Breast epithelium (tissue), 4 donors: ENCODE measurements at regions not wholly inside any gene's neighbourhood (a gene's known extent, or its start where the extent isn't known, plus 50 kb on each side); places are given as distances from the start of the nearest gene placed in this dataset.

ENCODE experiments used
- DNase-seq, 2 donors: peaks; one replicate each; pipeline ENCODE4 v3.0.0-alpha.2; 2019; ENCODE audit warnings: low spot score in 2 of 2
- H3K27ac ChIP-seq, 2 donors: fragments of 200-600 bp; sonication (generic) in 1 of 2; one replicate each; pipeline ENCODE4 v1.5.1; 2016 to 2019; ENCODE audit warnings: mild to moderate bottlenecking in 1 of 2
- H3K27me3 ChIP-seq, 2 donors: fragments of 200-600 bp; sonication (generic) in 1 of 2; one replicate each; pipeline versions ENCODE4 v1.5.1 to v1.6.0; 2017 to 2019; ENCODE audit warnings: control low read depth in 1 of 2, mild to moderate bottlenecking in 1 of 2
- H3K36me3 ChIP-seq: fragments of 200-600 bp; one replicate; pipeline ENCODE4 v1.5.1; 2019
- H3K4me1 ChIP-seq, 2 donors: fragments of 200-600 bp; sonication (generic); one replicate each; pipeline ENCODE4 v1.5.1; 2016 to 2019; ENCODE audit warnings: control low read depth in 1 of 2
- H3K4me3 ChIP-seq, 3 donors: fragments of 200-600 bp; sonication (generic); 1 replicate in 2 of 3; 2 replicates in 1 of 3; pipeline ENCODE4 v1.5.1; 2016 to 2019; ENCODE audit warnings: mild to moderate bottlenecking in 3 of 3, moderate library complexity in 2 of 3
- H3K9me3 ChIP-seq, 2 donors: fragments of 200-600 bp; sonication (generic) in 1 of 2; one replicate each; pipeline ENCODE4 v1.5.1; 2016 to 2019; ENCODE audit warnings: control low read depth in 1 of 2
- CTCF ChIP-seq, 3 donors: fragments of 450-650 bp; IDR thresholded peaks; one replicate each; pipeline ENCODE4 v1.5.1; 2016 to 2017; ENCODE audit warnings: antibody characterized with exemption in 3 of 3, mild to moderate bottlenecking in 3 of 3, moderate library complexity in 3 of 3
- POLR2A ChIP-seq: fragments of 450-650 bp; IDR thresholded peaks from one replicate; pipeline ENCODE4 v1.6.1; 2016; ENCODE audit warnings: antibody characterized with exemption, mild to moderate bottlenecking, moderate library complexity
- POLR2AphosphoS5 ChIP-seq, 3 donors: sonication (generic); formaldehyde crosslinking; IDR thresholded peaks; one replicate each; pipeline ENCODE4 v1.6.1; 2017; ENCODE audit warnings: antibody characterized with exemption in 3 of 3
- intact Hi-C: fragments of 100-400 bp; cut with DNase I; formaldehyde crosslinking; loops from one replicate; pipeline ENCODE4 v1.15.1; 2023; ENCODE audit warnings: low total_unique reads

- intact Hi-C loops = no loop called here
- Histone ChIP-seq H3K27me3 (no peaks in the 10 kb centered on the region), H3K4me1 (no peaks in the 10 kb centered on the region), H3K4me3 (no peak overlapping the region), H3K9me3 (peaks cover 10 to 14% of the 10 kb centered on the region in 2 donors), H3K27ac (no peak overlapping the region), H3K36me3 (no peaks in the 10 kb centered on the region)
- no peak for DNase-seq
- TF ChIP-seq POLR2AphosphoS5 (IDR thresholded peaks at IDR 0.05) (no peak), POLR2A (no peak), CTCF (IDR thresholded peaks at IDR 0.05) (no peak)
Observed at GRCh38 chr2:7527165-7527722, 610.0 kb downstream of the RNF144A start.

- H3K4me1 ChIP-seq = no peaks in the 10 kb centered on the region
- no peak for DNase-seq
- TF ChIP-seq POLR2A = no peak
- no peak for TF ChIP-seq CTCF (IDR thresholded peaks at IDR 0.05)
- TF ChIP-seq POLR2AphosphoS5 (IDR thresholded peaks at IDR 0.05) = no peak
- no peak overlapping the region for H3K4me3 ChIP-seq
- peaks cover 10 to 14% of the 10 kb centered on the region in 2 donors for H3K9me3 ChIP-seq
- H3K27ac ChIP-seq = no peak overlapping the region
- no peaks in the 10 kb centered on the region for H3K27me3 ChIP-seq
- intact Hi-C loops = no loop called here
- no peaks in the 10 kb centered on the region for H3K36me3 ChIP-seq
Observed at GRCh38 chr2:7530001-7530400, 612.8 kb downstream of the RNF144A start.

- no peaks in the 10 kb centered on the region for H3K9me3 ChIP-seq
- intact Hi-C loops = no loop called here
- no peak overlapping the region for H3K27ac ChIP-seq
- H3K4me1 ChIP-seq = no peaks in the 10 kb centered on the region
- DNase-seq = no peak
- no peak overlapping the region for H3K4me3 ChIP-seq
- H3K36me3 ChIP-seq = no peaks in the 10 kb centered on the region
- TF ChIP-seq POLR2A (no peak), POLR2AphosphoS5 (IDR thresholded peaks at IDR 0.05) (no peak), CTCF (IDR thresholded peaks at IDR 0.05) (no peak)
- no peaks in the 10 kb centered on the region for H3K27me3 ChIP-seq
Observed at GRCh38 chr2:7539077-7539476, 621.9 kb downstream of the RNF144A start.

GRCh38 chr2:7539760-7540159 lies 622.5 kb downstream of the RNF144A start:
- Histone ChIP-seq H3K4me1 (no peaks in the 10 kb centered on the region), H3K27ac (no peak overlapping the region), H3K36me3 (no peaks in the 10 kb centered on the region), H3K4me3 (no peak overlapping the region), H3K9me3 (no peaks in the 10 kb centered on the region), H3K27me3 (no peaks in the 10 kb centered on the region)
- TF ChIP-seq POLR2AphosphoS5 (IDR thresholded peaks at IDR 0.05) (no peak), POLR2A (no peak), CTCF (IDR thresholded peaks at IDR 0.05) (no peak)
- intact Hi-C loops = no loop called here
- no peak for DNase-seq

GRCh38 chr2:7552825-7553570 lies 635.8 kb downstream of the RNF144A start:
- Histone ChIP-seq H3K4me1 (no peaks in the 10 kb centered on the region), H3K36me3 (no peaks in the 10 kb centered on the region), H3K27me3 (no peaks in the 10 kb centered on the region), H3K4me3 (no peak overlapping the region), H3K27ac (no peak overlapping the region), H3K9me3 (no peaks in the 10 kb centered on the region)
- DNase-seq = no peak
- TF ChIP-seq POLR2A (no peak), POLR2AphosphoS5 (IDR thresholded peaks at IDR 0.05) (no peak), CTCF (IDR thresholded peaks at IDR 0.05) (no peak)
- intact Hi-C loops = no loop called here
